C4-2B (cell line): ENCODE measurements at regions not wholly inside any gene's neighbourhood (a gene's known extent, or its start where the extent isn't known, plus 50 kb on each side); places are given as distances from the start of the nearest gene placed in this dataset.

Experiments used
- CTCF ChIP-seq: fragments of 450-650 bp; conservative IDR thresholded peaks from 2 replicates; pipeline ENCODE4 v1.5.1; 2017; ENCODE audit warnings: mild to moderate bottlenecking
- ZFX ChIP-seq: fragments of 450-650 bp; IDR thresholded peaks from 2 replicates; pipeline ENCODE4 v1.6.1; 2017

DNA sequence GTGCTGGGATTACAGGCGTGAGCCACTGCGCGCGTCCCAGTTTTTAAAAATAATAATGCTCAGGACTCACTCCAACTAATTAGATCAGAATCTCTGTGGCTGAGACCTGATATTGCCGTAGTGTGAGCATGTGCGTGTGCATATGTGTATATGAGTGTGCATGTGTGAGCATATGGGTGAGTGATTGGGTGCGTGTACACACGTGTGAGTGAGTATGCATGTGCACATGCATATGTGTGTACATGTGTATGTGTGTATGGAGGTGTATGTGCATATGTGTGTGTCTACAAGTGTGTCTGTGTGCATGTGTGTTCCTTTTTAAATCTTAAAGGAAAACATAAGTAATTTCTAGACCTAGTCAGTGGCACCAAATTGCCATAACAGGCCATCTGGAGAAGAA is 54.8 kb upstream of the CKS2 start:
- no peak for TF ChIP-seq CTCF
- no peak for TF ChIP-seq ZFX
